GM04503 (cell line): ENCODE measurements at regions not wholly inside any gene's neighbourhood (a gene's known extent, or its start where the extent isn't known, plus 50 kb on each side); places are given as distances from the start of the nearest gene placed in this dataset.
A peak's percentile ranks its signal among the peaks of the same experiment; 100 is the strongest.

Experiments
- DNase-seq: peaks from one replicate; pipeline ENCODE4 v3.0.0-alpha.2; 2012; ENCODE audit warnings: low read depth

- DNase-seq, result no peak
Observed at GRCh38 chr20:57059055-57059596, 207.3 kb downstream of the BMP7 start.

- no peak for DNase-seq
Observed at GRCh38 chr20:57060407-57061050, 205.9 kb downstream of the BMP7 start.

GRCh38 chr20:57061051-57061900 lies 205.2 kb downstream of the BMP7 start:
- no peak for DNase-seq

GRCh38 chr20:57062241-57062640 lies 204.2 kb downstream of the BMP7 start:
- DNase-seq, result no peak

- no peak for DNase-seq
Observed at GRCh38 chr20:57062696-57063270, 203.7 kb downstream of the BMP7 start.

GRCh38 chr20:57064836-57065235 lies 201.6 kb downstream of the BMP7 start:
- DNase-seq, result no peak

- no peak for DNase-seq
Observed at GRCh38 chr20:57065646-57066045, 200.8 kb downstream of the BMP7 start.

GRCh38 chr20:57066126-57066900 lies 200.1 kb downstream of the BMP7 start:
- DNase-seq, result no peak

GRCh38 chr20:57069442-57069841 lies 197.0 kb downstream of the BMP7 start:
- no peak for DNase-seq

- DNase-seq, result no peak
Observed at GRCh38 chr20:57070296-57070695, 196.1 kb downstream of the BMP7 start.

- DNase-seq, result no peak
Observed at GRCh38 chr20:57071283-57071731, 195.1 kb downstream of the BMP7 start.

- DNase-seq, result no peak
Observed at GRCh38 chr20:57071954-57072583, 194.4 kb downstream of the BMP7 start.

- DNase-seq, result no peak
Observed at GRCh38 chr20:57073402-57073801, 193.0 kb downstream of the BMP7 start.

GRCh38 chr20:57074386-57074785 lies 192.1 kb downstream of the BMP7 start:
- no peak for DNase-seq

GRCh38 chr20:57075181-57075580 lies 191.3 kb downstream of the BMP7 start:
- DNase-seq, result no peak

- DNase-seq, result no peak
Observed at GRCh38 chr20:57075603-57076002, 190.8 kb downstream of the BMP7 start.

GRCh38 chr20:57076152-57076652 lies 190.2 kb downstream of the BMP7 start:
- DNase-seq, result peak; percentile 49

GRCh38 chr20:57076951-57077350 lies 189.5 kb downstream of the BMP7 start:
- no peak for DNase-seq

- DNase-seq, result no peak
Observed at GRCh38 chr20:57078116-57078515, 188.3 kb downstream of the BMP7 start.

- DNase-seq, result no peak
Observed at GRCh38 chr20:57079031-57080005, 187.1 kb downstream of the BMP7 start.
